Gastrocnemius medialis (tissue), 4 donors: ENCODE measurements at regions not wholly inside any gene's neighbourhood (a gene's known extent, or its start where the extent isn't known, plus 50 kb on each side); places are given as distances from the start of the nearest gene placed in this dataset.

Source experiments
- CTCF ChIP-seq, 5 experiments: fragments of 450-650 bp in 3 of 5; fragments of 200-600 bp in 2 of 5; sonication (generic) in 2 of 5; IDR thresholded peaks in 4 of 5; conservative IDR thresholded peaks in 1 of 5; 1 replicate in 4 of 5; 2 replicates in 1 of 5; pipeline ENCODE4 v1.5.1; 2016 to 2019; ENCODE audit warnings: antibody characterized with exemption in 5 of 5, mild to moderate bottlenecking in 3 of 5, moderate library complexity in 3 of 5
- POLR2A ChIP-seq, 2 donors: fragments of 450-650 bp; IDR thresholded peaks; one replicate each; pipeline ENCODE4 v1.6.1; 2017; ENCODE audit warnings: antibody characterized with exemption in 2 of 2, mild to moderate bottlenecking in 2 of 2, moderate library complexity in 2 of 2

GRCh38 chr5:34554641-34555040, 101.5 kb upstream of the RAI14 start:
- TF ChIP-seq POLR2A (IDR thresholded peaks at IDR 0.05) (no peak), CTCF (IDR thresholded peaks at IDR 0.05 in 4 of 5, conservative IDR thresholded peaks at IDR 0.05 in 1 of 5) (no peak)
